Upper lobe of right lung (tissue), 1 donor: ENCODE measurements at regions not wholly inside any gene's neighbourhood (a gene's known extent, or its start where the extent isn't known, plus 50 kb on each side); places are given as distances from the start of the nearest gene placed in this dataset.

ENCODE experiments used
- ATAC-seq: fragments of 200-7000 bp; cut with Tn5 transposase; one replicate; pipeline ENCODE4 v1.9.1; 2020; ENCODE audit warnings: mild to moderate bottlenecking, moderate library complexity
- DNase-seq: peaks from one replicate; pipeline ENCODE4 v3.0.0-alpha.2; 2020
- H3K27ac ChIP-seq: fragments of 200-600 bp; one replicate; pipeline ENCODE4 v1.8.0; 2022
- H3K27me3 ChIP-seq: fragments of 200-600 bp; one replicate; pipeline ENCODE4 v1.8.0; 2022; ENCODE audit warnings: mild to moderate bottlenecking
- H3K36me3 ChIP-seq: fragments of 200-600 bp; one replicate; pipeline ENCODE4 v1.8.0; 2022
- H3K4me1 ChIP-seq: fragments of 200-600 bp; one replicate; pipeline ENCODE4 v1.8.0; 2022
- H3K4me3 ChIP-seq: fragments of 200-600 bp; one replicate; pipeline ENCODE4 v1.8.0; 2022; ENCODE audit warnings: mild to moderate bottlenecking
- H3K9me3 ChIP-seq: fragments of 200-600 bp; one replicate; pipeline ENCODE4 v1.8.0; 2022
- CTCF ChIP-seq: fragments of 200-600 bp; IDR thresholded peaks from one replicate; pipeline ENCODE4 v1.8.0; 2022; ENCODE audit warnings: antibody characterized with exemption
- intact Hi-C: fragments of 100-400 bp; cut with DNase I; formaldehyde crosslinking; loops from one replicate; pipeline ENCODE4 v1.11.0; 2022
- donor health status: DM: no; HTN: yes; CAD: no; lungs with severe emphysema.

DNA sequence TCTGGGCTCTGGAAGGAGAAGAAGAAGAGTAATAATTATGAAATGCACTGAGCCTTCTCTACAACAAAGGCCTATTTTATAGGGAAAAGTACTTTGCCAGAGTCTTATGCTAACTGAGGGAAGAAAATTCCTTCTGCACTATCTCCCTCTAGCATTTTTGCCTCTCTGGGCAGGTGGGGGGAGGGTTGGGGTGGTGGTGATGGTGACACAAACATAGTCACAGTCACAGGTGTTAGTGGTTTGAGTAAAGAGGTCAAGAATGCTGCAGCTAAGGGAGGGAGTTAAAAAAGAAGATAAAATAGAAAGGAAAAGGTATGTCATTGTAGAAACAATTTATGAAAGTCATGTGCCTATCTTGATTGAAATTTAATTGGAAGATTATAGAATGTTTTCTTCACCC, 140.8 kb upstream of the COL3A1 start:
- ATAC-seq (no peak), DNase-seq (no peak)
- intact Hi-C loops, result no loop called here
- Histone ChIP-seq H3K27me3 (no peaks in the 10 kb centered on the region), H3K9me3 (no peaks in the 10 kb centered on the region), H3K4me1 (no peaks in the 10 kb centered on the region), H3K36me3 (no peaks in the 10 kb centered on the region), H3K27ac (no peak overlapping the region), H3K4me3 (no peak overlapping the region)
- no peak for TF ChIP-seq CTCF

- Histone ChIP-seq H3K4me1 (no peaks in the 10 kb centered on the region), H3K27ac (no peak overlapping the region), H3K9me3 (no peaks in the 10 kb centered on the region), H3K27me3 (no peaks in the 10 kb centered on the region), H3K4me3 (no peak overlapping the region), H3K36me3 (no peaks in the 10 kb centered on the region)
- DNase-seq (no peak), ATAC-seq (no peak)
- TF ChIP-seq CTCF, result no peak
- intact Hi-C loops, result no loop called here
These were observed 140.4 kb upstream of the COL3A1 start for GRCh38 chr2:188833799-188834198.

DNA sequence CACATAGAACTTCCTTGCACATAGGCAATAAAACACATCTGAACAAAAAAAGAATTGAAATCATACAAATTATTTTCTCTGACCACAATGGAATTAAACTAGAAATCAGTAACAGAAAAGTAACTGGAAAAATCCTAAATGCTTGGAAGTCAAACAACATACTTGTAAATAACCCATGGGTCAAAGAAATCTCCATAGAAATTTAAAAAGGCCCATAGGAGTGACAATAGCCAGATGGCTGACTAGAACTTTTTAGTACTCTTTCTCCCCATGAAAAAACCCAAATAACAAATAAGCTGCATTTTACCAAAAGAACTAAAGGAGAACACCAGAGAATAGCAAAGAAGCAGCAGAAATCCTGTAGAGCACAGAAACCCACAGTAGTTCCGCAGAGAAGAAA, 139.2 kb upstream of the COL3A1 start:
- intact Hi-C loops, result no loop called here
- Histone ChIP-seq H3K27me3 (no peaks in the 10 kb centered on the region), H3K4me1 (no peaks in the 10 kb centered on the region), H3K9me3 (no peaks in the 10 kb centered on the region), H3K36me3 (no peaks in the 10 kb centered on the region), H3K4me3 (no peak overlapping the region), H3K27ac (no peak overlapping the region)
- DNase-seq, result no peak
- no peak for ATAC-seq
- TF ChIP-seq CTCF, result no peak

- Histone ChIP-seq H3K27me3 (no peaks in the 10 kb centered on the region), H3K36me3 (no peaks in the 10 kb centered on the region), H3K4me3 (no peak overlapping the region), H3K4me1 (no peaks in the 10 kb centered on the region), H3K27ac (no peak overlapping the region), H3K9me3 (no peaks in the 10 kb centered on the region)
- peak; percentile 23 for ATAC-seq
- intact Hi-C loops, result no loop called here
- TF ChIP-seq CTCF, result no peak
- no peak for DNase-seq
These were observed 138.4 kb upstream of the COL3A1 start for GRCh38 chr2:188835821-188836220.

DNA sequence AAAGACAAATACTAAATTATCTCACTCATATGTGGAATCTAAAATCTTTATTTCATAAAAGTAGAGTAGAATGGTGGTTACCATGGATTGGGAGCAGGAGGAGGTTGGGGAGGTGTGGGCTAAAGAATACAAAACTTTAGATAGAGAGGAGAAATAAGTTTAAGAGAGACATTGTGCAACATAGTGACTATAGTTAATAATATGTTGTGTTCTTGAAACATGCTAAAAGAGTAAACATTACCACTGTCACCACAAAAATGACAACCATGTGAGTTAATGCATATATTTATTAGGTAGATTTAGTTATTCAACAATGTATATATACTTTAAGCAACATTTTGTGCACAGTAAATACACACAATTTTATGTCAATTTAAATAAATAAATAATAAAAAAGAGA, 128.5 kb upstream of the COL3A1 start:
- Histone ChIP-seq H3K27me3 (no peaks in the 10 kb centered on the region), H3K36me3 (no peaks in the 10 kb centered on the region), H3K4me3 (no peak overlapping the region), H3K27ac (no peak overlapping the region), H3K4me1 (no peaks in the 10 kb centered on the region), H3K9me3 (no peaks in the 10 kb centered on the region)
- DNase-seq (no peak), ATAC-seq (no peak)
- TF ChIP-seq CTCF, result no peak
- intact Hi-C loops, result no loop called here

GRCh38 chr2:188848887-188849435, 125.2 kb upstream of the COL3A1 start:
- Histone ChIP-seq H3K4me1 (no peaks in the 10 kb centered on the region), H3K27me3 (no peaks in the 10 kb centered on the region), H3K27ac (no peak overlapping the region), H3K36me3 (no peaks in the 10 kb centered on the region), H3K9me3 (no peaks in the 10 kb centered on the region), H3K4me3 (no peak overlapping the region)
- TF ChIP-seq CTCF, result no peak
- ATAC-seq (no peak), DNase-seq (no peak)
- intact Hi-C loops, result no loop called here
